MG63 (cell line): ENCODE measurements at regions not wholly inside any gene's neighbourhood (a gene's known extent, or its start where the extent isn't known, plus 50 kb on each side); places are given as distances from the start of the nearest gene placed in this dataset.

Experiments
- DNase-seq: peaks from one replicate; pipeline ENCODE4 v3.0.0-alpha.2; 2020
- H3K27me3 ChIP-seq: fragments of 250-450 bp; sonication (Bioruptor Pico); 2 replicates; pipeline ENCODE4 v1.5.1; 2020; ENCODE audit warnings: mild to moderate bottlenecking, moderate library complexity
- H3K36me3 ChIP-seq: fragments of 250-450 bp; sonication (Bioruptor Pico); 2 replicates; pipeline ENCODE4 v1.5.1; 2020; ENCODE audit warnings: mild to moderate bottlenecking, moderate library complexity
- H3K4me3 ChIP-seq: fragments of 250-450 bp; sonication (Bioruptor Pico); 2 replicates; pipeline ENCODE4 v1.5.1; 2020; ENCODE audit warnings: mild to moderate bottlenecking, moderate library complexity
- H3K9me3 ChIP-seq: fragments of 250-450 bp; sonication (Bioruptor Pico); 2 replicates; pipeline ENCODE4 v1.5.1; 2020; ENCODE audit warnings: mild to moderate bottlenecking, moderate library complexity

GRCh38 chr10:2943932-2944614 lies 123.3 kb upstream of the PFKP start:
- H3K36me3 ChIP-seq = no peaks in the 10 kb centered on the region
- no peaks in the 10 kb centered on the region for H3K9me3 ChIP-seq
- H3K4me3 ChIP-seq = no peak overlapping the region
- H3K27me3 ChIP-seq = peaks cover 25% of the 10 kb centered on the region
- no peak for DNase-seq

DNA sequence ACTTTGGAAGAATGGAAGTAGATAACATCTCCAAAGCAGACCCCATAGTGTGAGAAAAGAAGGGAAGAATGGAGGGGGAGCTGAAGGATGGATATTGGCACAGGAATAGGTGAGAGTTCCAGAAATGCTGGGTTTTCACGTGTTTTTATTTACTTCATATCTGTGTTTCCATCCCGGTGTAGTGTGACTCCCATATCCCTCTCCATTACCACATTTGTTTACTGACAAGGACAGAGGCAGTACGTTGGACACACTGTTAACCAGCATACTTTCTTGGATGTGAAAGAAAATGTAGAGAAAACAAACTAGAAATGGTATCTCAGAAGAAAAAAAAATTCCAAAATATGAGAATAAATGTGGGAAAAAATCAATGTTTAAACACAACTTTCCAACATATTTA lies 124.4 kb upstream of the PFKP start:
- no peak overlapping the region for H3K4me3 ChIP-seq
- no peak for DNase-seq
- peaks cover 29% of the 10 kb centered on the region for H3K27me3 ChIP-seq
- H3K9me3 ChIP-seq = no peaks in the 10 kb centered on the region
- no peaks in the 10 kb centered on the region for H3K36me3 ChIP-seq

- Histone ChIP-seq H3K9me3 (no peaks in the 10 kb centered on the region; the same call in 1 of the 2 replicates), H3K36me3 (no peaks in the 10 kb centered on the region), H3K27me3 (peaks cover 37% of the 10 kb centered on the region), H3K4me3 (no peak overlapping the region)
- DNase-seq = no peak
Measured at GRCh38 chr10:2938869-2939268, 128.5 kb upstream of the PFKP start.

GRCh38 chr10:2936816-2937215 lies 130.5 kb upstream of the PFKP start:
- Histone ChIP-seq H3K36me3 (no peaks in the 10 kb centered on the region), H3K9me3 (no peaks in the 10 kb centered on the region; the same call in 1 of the 2 replicates), H3K27me3 (peaks cover 25% of the 10 kb centered on the region), H3K4me3 (no peak overlapping the region)
- no peak for DNase-seq

DNA sequence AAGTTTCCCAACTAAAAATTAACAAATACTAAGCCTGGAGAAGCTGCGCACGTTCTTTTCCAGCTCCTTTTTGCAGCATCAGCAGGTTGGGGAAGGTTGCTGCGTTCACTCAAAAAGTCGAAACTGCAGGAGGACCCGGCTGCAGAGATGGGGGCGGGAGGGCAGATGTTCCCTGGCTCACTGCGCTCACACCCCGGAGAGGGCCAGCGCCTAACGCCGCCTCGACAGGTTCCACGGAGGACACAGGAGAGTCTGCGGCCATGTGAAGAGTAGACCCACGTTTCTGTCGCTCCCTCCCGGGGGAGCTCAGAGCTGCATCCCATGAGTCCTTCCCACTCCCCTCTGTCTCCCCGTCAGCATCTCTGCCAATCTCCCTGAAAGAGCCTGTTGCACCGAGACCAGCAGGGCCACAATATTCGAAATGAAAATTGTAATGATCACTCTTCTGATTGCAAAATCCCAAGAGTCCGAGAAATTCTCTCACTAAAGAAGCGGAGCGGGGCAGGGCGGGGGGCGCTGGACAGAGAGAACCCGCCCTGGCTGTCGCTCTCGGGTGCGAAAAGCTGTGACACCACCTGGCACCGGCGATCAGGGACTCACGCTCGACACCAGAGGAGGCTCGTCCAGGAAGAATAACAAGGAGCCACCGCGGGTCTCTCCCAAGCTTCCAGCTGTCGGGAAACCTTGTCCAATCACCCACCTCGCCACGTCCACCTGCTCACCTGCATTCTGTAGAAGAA lies 131.5 kb upstream of the PFKP start:
- no peaks in the 10 kb centered on the region; the same call in 1 of the 2 replicates for H3K9me3 ChIP-seq
- no peaks in the 10 kb centered on the region for H3K36me3 ChIP-seq
- peaks cover 25% of the 10 kb centered on the region for H3K27me3 ChIP-seq
- DNase-seq = no peak
- no peak overlapping the region for H3K4me3 ChIP-seq

DNA sequence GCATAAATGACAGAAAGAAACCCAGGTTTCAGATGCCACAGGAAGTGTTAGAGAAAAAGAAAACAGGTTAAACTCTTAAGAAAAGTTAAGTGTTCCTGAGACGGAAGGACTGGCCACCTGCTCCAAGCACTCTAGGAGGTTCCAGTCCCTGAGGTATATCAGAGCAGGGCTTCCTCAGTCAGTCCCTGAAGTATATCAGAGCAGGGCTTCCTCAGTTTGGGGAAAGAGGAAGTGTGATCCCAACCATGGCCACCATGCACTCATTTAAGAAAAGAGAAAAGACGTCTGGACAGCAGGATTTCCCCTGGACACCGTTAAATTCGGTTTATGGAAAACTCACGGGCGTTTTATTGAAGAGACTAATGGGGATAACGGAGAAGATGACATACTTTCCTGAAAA lies 133.4 kb upstream of the PFKP start:
- Histone ChIP-seq H3K27me3 (peaks cover 10% of the 10 kb centered on the region), H3K36me3 (no peaks in the 10 kb centered on the region), H3K4me3 (no peak overlapping the region), H3K9me3 (no peaks in the 10 kb centered on the region; the same call in 1 of the 2 replicates)
- no peak for DNase-seq

DNA sequence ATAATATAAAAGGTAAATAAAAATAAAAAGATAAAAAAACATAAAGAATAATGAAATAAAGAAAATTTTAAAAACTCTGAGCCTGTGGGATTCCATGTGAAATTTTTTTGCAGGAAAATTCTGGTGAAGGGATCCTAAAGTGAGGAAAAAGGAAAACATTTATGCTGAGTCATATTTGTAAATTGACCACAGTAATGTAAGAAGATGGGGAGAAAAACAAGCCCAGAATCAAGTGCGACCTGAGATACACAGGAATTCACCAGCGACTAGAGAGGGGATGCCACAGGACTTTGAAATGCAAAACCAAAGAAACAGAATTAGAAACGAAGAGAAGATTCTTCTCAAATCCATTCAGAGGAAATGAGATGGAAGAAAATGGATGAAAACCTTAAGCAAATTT lies 133.8 kb upstream of the PFKP start:
- Histone ChIP-seq H3K27me3 (peaks cover 8% of the 10 kb centered on the region; the same call in 1 of the 2 replicates), H3K36me3 (no peaks in the 10 kb centered on the region), H3K4me3 (no peak overlapping the region), H3K9me3 (no peaks in the 10 kb centered on the region; the same call in 1 of the 2 replicates)
- DNase-seq = no peak

- peak; percentile 57 for DNase-seq
Measured at GRCh38 chr10:2933071-2933470, 134.3 kb upstream of the PFKP start.

GRCh38 chr10:2929480-2930258 lies 137.7 kb upstream of the PFKP start:
- DNase-seq = no peak
- 0 out of 2 replicates have a peak, but pooled peaks cover 3% of the 10 kb centered on the region for H3K27me3 ChIP-seq
- no peak overlapping the region for H3K4me3 ChIP-seq
- H3K36me3 ChIP-seq = no peaks in the 10 kb centered on the region
- H3K9me3 ChIP-seq = no peaks in the 10 kb centered on the region

More at GRCh38 chr10:2933071-2933470, 134.3 kb upstream of the PFKP start:
- no peak overlapping the region for H3K4me3 ChIP-seq
- no peaks in the 10 kb centered on the region for H3K36me3 ChIP-seq
- peaks cover 8% of the 10 kb centered on the region; the same call in 1 of the 2 replicates for H3K27me3 ChIP-seq
- H3K9me3 ChIP-seq = no peaks in the 10 kb centered on the region; the same call in 1 of the 2 replicates

- Histone ChIP-seq H3K9me3 (no peaks in the 10 kb centered on the region), H3K4me3 (no peak overlapping the region), H3K36me3 (no peaks in the 10 kb centered on the region), H3K27me3 (peaks cover 5% of the 10 kb centered on the region; the same call in 1 of the 2 replicates)
- no peak for DNase-seq
Measured at GRCh38 chr10:2927958-2928840, 139.1 kb upstream of the PFKP start.

DNA sequence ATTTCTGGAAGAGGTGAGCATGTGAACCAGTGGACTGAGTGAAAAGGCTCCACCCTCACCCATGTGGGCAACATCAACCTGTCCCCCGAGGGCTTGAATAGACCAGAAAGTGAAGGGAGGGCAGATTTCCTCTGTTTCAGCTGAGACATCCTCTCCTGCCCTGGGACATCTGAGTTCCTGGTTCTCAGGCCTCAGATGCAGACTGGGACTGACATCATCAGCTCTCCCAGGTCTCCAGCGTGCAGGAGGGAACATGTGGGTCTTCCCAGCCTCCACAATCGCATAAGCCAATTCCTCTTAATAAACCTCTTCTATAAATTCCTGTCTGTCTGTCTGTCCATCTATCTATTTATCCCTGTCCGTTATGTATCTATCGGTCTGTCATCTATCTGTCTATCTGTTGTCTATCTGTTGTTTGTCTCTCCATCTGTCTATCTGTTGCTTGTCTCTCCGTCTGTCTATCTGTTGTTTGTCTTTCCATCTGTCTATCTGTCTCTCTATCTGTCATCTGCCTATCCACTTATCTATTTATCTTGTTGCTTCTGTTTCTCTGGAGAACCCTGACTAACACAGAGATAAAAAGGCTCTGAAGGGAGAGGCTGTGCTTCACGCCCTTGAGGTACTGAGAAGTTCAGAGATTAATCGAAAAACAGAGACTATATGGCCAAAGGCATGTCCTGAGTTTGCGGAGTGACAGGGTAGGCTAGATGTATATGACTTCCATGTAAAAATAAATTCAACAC lies 140.3 kb upstream of the PFKP start:
- no peaks in the 10 kb centered on the region for H3K9me3 ChIP-seq
- DNase-seq = no peak
- H3K27me3 ChIP-seq = peaks cover 5% of the 10 kb centered on the region; the same call in 1 of the 2 replicates
- H3K36me3 ChIP-seq = no peaks in the 10 kb centered on the region
- no peak overlapping the region for H3K4me3 ChIP-seq

DNA sequence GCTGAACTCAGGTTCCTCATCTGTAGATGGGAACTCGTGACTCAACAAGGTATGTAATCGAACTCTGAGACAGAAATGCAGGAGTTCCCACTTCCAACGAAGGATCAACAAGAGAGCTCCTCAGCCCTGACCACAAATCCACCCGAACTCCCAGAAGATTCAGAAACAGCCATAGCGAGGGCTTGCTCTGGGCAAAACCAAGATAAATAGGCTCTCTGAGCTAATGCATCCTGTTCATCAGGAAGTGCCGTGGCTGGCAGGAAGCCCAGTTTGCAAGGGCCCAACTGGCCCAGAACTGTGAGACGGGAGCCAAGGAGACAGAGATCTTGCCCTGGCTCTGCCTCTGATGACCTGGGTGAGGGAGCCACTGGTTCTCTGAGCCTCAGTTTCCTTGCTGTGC lies 141.7 kb upstream of the PFKP start:
- Histone ChIP-seq H3K4me3 (no peak overlapping the region), H3K27me3 (peaks cover 5% of the 10 kb centered on the region; the same call in 1 of the 2 replicates), H3K36me3 (no peaks in the 10 kb centered on the region), H3K9me3 (no peaks in the 10 kb centered on the region)
- DNase-seq = peak; percentile 90

GRCh38 chr10:2924431-2924830 lies 142.9 kb upstream of the PFKP start:
- Histone ChIP-seq H3K9me3 (no peaks in the 10 kb centered on the region), H3K4me3 (no peak overlapping the region), H3K36me3 (no peaks in the 10 kb centered on the region), H3K27me3 (peaks cover 7% of the 10 kb centered on the region; the same call in 1 of the 2 replicates)
- DNase-seq = no peak

GRCh38 chr10:2921956-2922680 lies 145.2 kb upstream of the PFKP start:
- H3K9me3 ChIP-seq = no peaks in the 10 kb centered on the region
- H3K27me3 ChIP-seq = peaks cover 5% of the 10 kb centered on the region; the same call in 1 of the 2 replicates
- no peaks in the 10 kb centered on the region for H3K36me3 ChIP-seq
- no peak overlapping the region for H3K4me3 ChIP-seq
- no peak for DNase-seq

DNA sequence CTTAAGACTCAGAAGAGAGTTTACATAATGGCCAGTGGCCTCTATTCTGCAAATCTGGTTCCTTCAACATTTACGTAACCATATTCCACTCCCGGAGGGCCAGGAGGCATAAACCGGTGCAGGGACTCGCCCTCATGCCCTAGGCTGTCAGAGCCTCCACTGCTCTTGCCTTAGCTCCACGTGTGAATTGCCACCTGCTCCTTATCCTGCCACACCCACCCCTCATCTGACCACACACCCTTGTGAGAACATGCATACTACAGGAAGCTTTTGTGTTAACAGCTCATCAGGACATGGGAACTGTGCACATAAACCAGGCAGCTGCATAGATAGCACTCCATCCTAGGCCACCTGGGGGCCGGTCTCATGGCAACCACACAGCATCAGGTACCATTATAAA lies 146.7 kb upstream of the PFKP start:
- Histone ChIP-seq H3K36me3 (no peaks in the 10 kb centered on the region), H3K9me3 (no peaks in the 10 kb centered on the region), H3K4me3 (no peak overlapping the region), H3K27me3 (peaks cover 5% of the 10 kb centered on the region; the same call in 1 of the 2 replicates)
- DNase-seq = no peak
